Ishikawa (cell line): ENCODE measurements at regions not wholly inside any gene's neighbourhood (a gene's known extent, or its start where the extent isn't known, plus 50 kb on each side); places are given as distances from the start of the nearest gene placed in this dataset.

Experiments
- EGR1 ChIP-seq: IDR thresholded peaks from 2 replicates; pipeline ENCODE4 v1.6.1; 2012
- EP300 ChIP-seq: IDR thresholded peaks from 2 replicates; pipeline ENCODE4 v1.6.1; 2012; ENCODE audit warnings: borderline replicate concordance
- MAX ChIP-seq: IDR thresholded peaks from 2 replicates; pipeline ENCODE4 v1.6.1; 2012
- NFIC ChIP-seq: IDR thresholded peaks from 2 replicates; pipeline ENCODE4 v1.6.1; 2012
- TAF1 ChIP-seq: IDR thresholded peaks from 2 replicates; pipeline ENCODE4 v1.6.1; 2012; ENCODE audit warnings: low read depth, mild to moderate bottlenecking
- TEAD4 ChIP-seq: IDR thresholded peaks from 2 replicates; pipeline ENCODE4 v1.6.1; 2012
- YY1 ChIP-seq: IDR thresholded peaks from 2 replicates; pipeline ENCODE4 v1.6.1; 2012; ENCODE audit warnings: low read depth

DNA sequence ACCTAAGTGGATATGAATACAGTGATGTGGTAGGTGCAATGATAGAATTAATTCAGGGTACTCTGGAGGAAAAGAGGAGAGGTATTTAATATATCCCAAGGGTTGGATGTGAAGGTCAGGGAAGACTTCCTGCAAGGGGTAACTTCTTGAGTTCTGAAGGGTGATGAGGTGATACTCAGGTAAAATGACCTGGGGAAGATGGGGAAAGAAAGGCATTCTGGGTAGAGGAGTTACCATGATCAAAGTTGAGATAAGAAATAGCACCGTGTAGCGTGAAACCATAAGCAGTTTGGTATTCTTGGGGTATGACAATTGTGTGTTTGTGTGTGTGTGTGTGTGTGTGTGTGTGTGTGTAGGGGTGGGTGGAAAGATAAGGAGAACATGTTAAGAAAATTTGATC lies 270.4 kb upstream of the LCORL start:
- TF ChIP-seq TEAD4 (no peak), NFIC (no peak), TAF1 (no peak), YY1 (no peak), EP300 (no peak), EGR1 (no peak), MAX (no peak)
